Tibial nerve (tissue), 4 donors: ENCODE measurements at regions not wholly inside any gene's neighbourhood (a gene's known extent, or its start where the extent isn't known, plus 50 kb on each side); places are given as distances from the start of the nearest gene placed in this dataset.

Source experiments
- DNase-seq, 2 donors: peaks; one replicate each; pipeline ENCODE4 v3.0.0-alpha.2; 2019; ENCODE audit warnings: low spot score in 2 of 2
- H3K27ac ChIP-seq, 4 donors: fragments of 200-600 bp; sonication (generic) in 3 of 4; one replicate each; pipeline ENCODE4 v1.5.1; 2017 to 2019; ENCODE audit warnings: mild to moderate bottlenecking in 1 of 4
- H3K27me3 ChIP-seq, 2 donors: fragments of 200-600 bp; sonication (generic) in 1 of 2; one replicate each; pipeline versions ENCODE4 v1.5.1 to v1.6.0; 2017 to 2019
- H3K36me3 ChIP-seq, 3 donors: fragments of 200-600 bp; sonication (generic); one replicate each; pipeline ENCODE4 v1.5.1; 2018 to 2019
- H3K4me1 ChIP-seq, 4 donors: fragments of 200-600 bp; sonication (generic) in 3 of 4; one replicate each; pipeline ENCODE4 v1.5.1; 2017 to 2019
- H3K4me3 ChIP-seq, 4 donors: fragments of 200-600 bp; sonication (generic) in 3 of 4; one replicate each; pipeline ENCODE4 v1.5.1; 2017 to 2019; ENCODE audit warnings: mild to moderate bottlenecking in 1 of 4, moderate library complexity in 1 of 4
- H3K9me3 ChIP-seq, 4 donors: fragments of 200-600 bp; sonication (generic) in 3 of 4; one replicate each; pipeline ENCODE4 v1.5.1; 2017 to 2019
- EP300 ChIP-seq, 2 donors: sonication (generic); formaldehyde crosslinking; IDR thresholded peaks; one replicate each; pipeline ENCODE4 v1.6.1; 2017; ENCODE audit warnings: antibody characterized with exemption in 2 of 2, mild to moderate bottlenecking in 1 of 2
- POLR2A ChIP-seq, 2 donors: fragments of 450-650 bp; IDR thresholded peaks; one replicate each; pipeline ENCODE4 v1.6.1; 2017; ENCODE audit warnings: antibody characterized with exemption in 2 of 2, mild to moderate bottlenecking in 2 of 2, moderate library complexity in 2 of 2
- WGBS, 2 donors: methylation state at CpG; one replicate each; pipeline ENCODE4 v1.1.5; 2018; 5-methylcytosine and 5-hydroxymethylcytosine counted together
- TF ChIP-seq, protein P1 (sequence below), 5 experiments: fragments of 200-600 bp in 3 of 5; fragments of 450-650 bp in 2 of 5; sonication (generic) in 3 of 5; IDR thresholded peaks; one replicate each; pipeline ENCODE4 v1.5.1; 2016 to 2019; ENCODE audit warnings: antibody characterized with exemption in 5 of 5, mild to moderate bottlenecking in 3 of 5, moderate library complexity in 2 of 5

GRCh38 chr15:26109203-26109602, 246.1 kb upstream of the ATP10A start:
- TF ChIP-seq POLR2A (IDR thresholded peaks at IDR 0.05): no peak
- no peak for TF ChIP-seq EP300 (IDR thresholded peaks at IDR 0.05)
- TF ChIP-seq, protein P1, sequence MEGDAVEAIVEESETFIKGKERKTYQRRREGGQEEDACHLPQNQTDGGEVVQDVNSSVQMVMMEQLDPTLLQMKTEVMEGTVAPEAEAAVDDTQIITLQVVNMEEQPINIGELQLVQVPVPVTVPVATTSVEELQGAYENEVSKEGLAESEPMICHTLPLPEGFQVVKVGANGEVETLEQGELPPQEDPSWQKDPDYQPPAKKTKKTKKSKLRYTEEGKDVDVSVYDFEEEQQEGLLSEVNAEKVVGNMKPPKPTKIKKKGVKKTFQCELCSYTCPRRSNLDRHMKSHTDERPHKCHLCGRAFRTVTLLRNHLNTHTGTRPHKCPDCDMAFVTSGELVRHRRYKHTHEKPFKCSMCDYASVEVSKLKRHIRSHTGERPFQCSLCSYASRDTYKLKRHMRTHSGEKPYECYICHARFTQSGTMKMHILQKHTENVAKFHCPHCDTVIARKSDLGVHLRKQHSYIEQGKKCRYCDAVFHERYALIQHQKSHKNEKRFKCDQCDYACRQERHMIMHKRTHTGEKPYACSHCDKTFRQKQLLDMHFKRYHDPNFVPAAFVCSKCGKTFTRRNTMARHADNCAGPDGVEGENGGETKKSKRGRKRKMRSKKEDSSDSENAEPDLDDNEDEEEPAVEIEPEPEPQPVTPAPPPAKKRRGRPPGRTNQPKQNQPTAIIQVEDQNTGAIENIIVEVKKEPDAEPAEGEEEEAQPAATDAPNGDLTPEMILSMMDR (IDR thresholded peaks at IDR 0.05): no peak
- DNase-seq: no peak
- Histone ChIP-seq H3K9me3 (peaks cover 0 to 7% (median 0%) of the 10 kb centered on the region in 4 donors), H3K4me1 (no peaks in the 10 kb centered on the region), H3K27me3 (no peaks in the 10 kb centered on the region), H3K4me3 (no peak overlapping the region), H3K36me3 (no peaks in the 10 kb centered on the region), H3K27ac (no peak overlapping the region)
- 71 to 79% methylated on average over 4 of the region's 4 CpGs for WGBS, 2 donors

DNA sequence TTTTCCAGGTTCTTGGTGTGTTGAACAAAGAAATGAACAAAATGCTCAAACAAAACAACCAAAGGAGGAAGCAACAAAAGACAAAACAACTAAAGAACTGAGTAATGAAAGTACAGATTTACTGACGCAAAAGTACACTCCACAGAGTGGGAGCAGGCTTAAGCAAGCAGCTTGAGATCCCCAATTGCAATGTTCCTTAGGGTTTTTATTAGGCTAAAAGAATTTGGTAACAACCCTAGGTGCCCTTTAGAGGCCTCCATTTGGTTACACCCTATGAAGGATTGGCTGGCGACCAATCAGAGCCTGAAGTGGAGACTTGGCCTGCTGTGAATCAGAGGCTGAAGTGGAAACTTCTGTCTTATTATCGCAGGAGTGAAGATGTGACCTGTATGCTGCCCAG, 243.4 kb upstream of the ATP10A start:
- H3K27ac ChIP-seq: no peak overlapping the region
- H3K4me1 ChIP-seq: peaks cover 0 to 5% (median 0%) of the 10 kb centered on the region in 4 donors
- no peaks in the 10 kb centered on the region for H3K36me3 ChIP-seq
- DNase-seq: no peak
- WGBS, 2 donors: 85 to 92% methylated on average over 3 of the region's 3 CpGs
- no peak overlapping the region for H3K4me3 ChIP-seq
- TF ChIP-seq, protein P1 (IDR thresholded peaks at IDR 0.05): no peak
- TF ChIP-seq EP300 (IDR thresholded peaks at IDR 0.05) (no peak), POLR2A (IDR thresholded peaks at IDR 0.05) (no peak)
- no peaks in the 10 kb centered on the region for H3K27me3 ChIP-seq
- peaks cover 0 to 7% (median 0%) of the 10 kb centered on the region in 4 donors for H3K9me3 ChIP-seq

GRCh38 chr15:26103002-26103404, 239.9 kb upstream of the ATP10A start:
- Histone ChIP-seq H3K27me3 (no peaks in the 10 kb centered on the region), H3K9me3 (peaks cover 0 to 7% (median 0%) of the 10 kb centered on the region in 4 donors), H3K4me3 (no peak overlapping the region), H3K36me3 (no peaks in the 10 kb centered on the region), H3K27ac (no peak overlapping the region), H3K4me1 (peaks cover 0 to 5% (median 0%) of the 10 kb centered on the region in 4 donors)
- WGBS, 2 donors: 75 to 77% methylated on average over 7 of the region's 7 CpGs
- no peak for DNase-seq
- TF ChIP-seq, protein P1 (IDR thresholded peaks at IDR 0.05): no peak
- no peak for TF ChIP-seq EP300 (IDR thresholded peaks at IDR 0.05)
- no peak for TF ChIP-seq POLR2A (IDR thresholded peaks at IDR 0.05)

DNA sequence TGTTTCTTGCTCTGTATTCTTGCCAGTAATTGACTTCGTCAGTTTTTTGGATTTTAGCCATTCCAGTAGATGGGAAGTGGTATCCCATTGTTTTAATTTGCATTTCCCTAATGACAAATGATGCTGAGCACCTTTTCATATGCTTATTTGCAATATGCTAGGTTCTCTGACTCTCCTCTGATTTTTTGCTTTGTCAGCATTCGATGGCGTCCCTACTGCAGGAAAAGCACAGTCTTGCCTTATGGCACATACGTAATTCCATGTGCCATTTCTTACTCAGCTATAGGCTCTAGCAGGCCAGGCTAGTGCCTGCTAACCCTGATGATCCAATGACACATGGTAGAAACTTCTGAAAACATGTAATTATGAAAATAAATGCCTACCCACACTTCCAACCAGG, 239.2 kb upstream of the ATP10A start:
- Histone ChIP-seq H3K9me3 (peaks cover 0 to 7% (median 0%) of the 10 kb centered on the region in 4 donors), H3K27ac (no peak overlapping the region), H3K4me1 (peaks cover 0 to 5% (median 0%) of the 10 kb centered on the region in 4 donors), H3K27me3 (no peaks in the 10 kb centered on the region), H3K36me3 (no peaks in the 10 kb centered on the region), H3K4me3 (no peak overlapping the region)
- DNase-seq: no peak
- 84 to 91% methylated on average over 4 of the region's 4 CpGs for WGBS, 2 donors
- TF ChIP-seq POLR2A (IDR thresholded peaks at IDR 0.05) (no peak), EP300 (IDR thresholded peaks at IDR 0.05) (no peak)
- TF ChIP-seq, protein P1 (IDR thresholded peaks at IDR 0.05): no peak

DNA sequence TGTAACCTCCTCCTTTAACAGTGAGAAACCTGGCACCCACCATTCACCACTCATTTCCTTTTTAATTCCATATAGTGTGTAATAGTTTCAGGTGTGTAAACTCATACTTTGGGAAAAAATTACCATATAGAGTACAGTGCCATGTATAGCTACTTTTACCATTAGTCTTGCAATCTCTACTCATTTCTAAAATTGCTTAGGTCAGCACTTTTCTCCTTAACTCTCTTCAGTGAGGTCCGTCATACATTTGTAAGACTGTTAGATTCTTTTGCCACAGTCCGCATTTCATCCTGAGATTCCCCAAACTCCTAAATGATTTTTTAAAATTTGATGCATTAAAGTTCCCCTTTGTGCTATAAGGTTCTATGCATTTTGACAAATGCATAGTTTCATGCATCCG, 238.3 kb upstream of the ATP10A start:
- Histone ChIP-seq H3K9me3 (peaks cover 0 to 3% (median 0%) of the 10 kb centered on the region in 4 donors), H3K36me3 (no peaks in the 10 kb centered on the region), H3K4me1 (peaks cover 0 to 5% (median 0%) of the 10 kb centered on the region in 4 donors), H3K27me3 (no peaks in the 10 kb centered on the region), H3K4me3 (no peak overlapping the region), H3K27ac (no peak overlapping the region)
- TF ChIP-seq, protein P1 (IDR thresholded peaks at IDR 0.05): no peak
- no peak for TF ChIP-seq EP300 (IDR thresholded peaks at IDR 0.05)
- TF ChIP-seq POLR2A (IDR thresholded peaks at IDR 0.05): no peak
- DNase-seq: no peak
- 91 to 93% methylated on average over 3 of the region's 3 CpGs for WGBS, 2 donors
